Astrocyte of the cerebellum (primary cell): ENCODE measurements at regions not wholly inside any gene's neighbourhood (a gene's known extent, or its start where the extent isn't known, plus 50 kb on each side); places are given as distances from the start of the nearest gene placed in this dataset.

Experiments used
- DNase-seq: peaks from one replicate; pipeline ENCODE4 v3.0.0-alpha.2; 2011; ENCODE audit warnings: low read depth
- H3K4me3 ChIP-seq: 2 replicates; pipeline ENCODE4 v1.5.1; 2011; ENCODE audit warnings: mild to moderate bottlenecking, low read depth, low read length, moderate library complexity
- in situ Hi-C: cut with HindIII; loops from 2 replicates; pipeline ENCODE4 v1.10.0; 2017; ENCODE audit warnings: low sequenced_read_pairs
- TF ChIP-seq, protein P1 (sequence below): IDR thresholded peaks from 2 replicates; pipeline ENCODE4 v1.5.1; 2012; ENCODE audit warnings: low read length, low read depth, moderate library complexity, mild to moderate bottlenecking; ENCODE audit errors: missing control alignments

DNA sequence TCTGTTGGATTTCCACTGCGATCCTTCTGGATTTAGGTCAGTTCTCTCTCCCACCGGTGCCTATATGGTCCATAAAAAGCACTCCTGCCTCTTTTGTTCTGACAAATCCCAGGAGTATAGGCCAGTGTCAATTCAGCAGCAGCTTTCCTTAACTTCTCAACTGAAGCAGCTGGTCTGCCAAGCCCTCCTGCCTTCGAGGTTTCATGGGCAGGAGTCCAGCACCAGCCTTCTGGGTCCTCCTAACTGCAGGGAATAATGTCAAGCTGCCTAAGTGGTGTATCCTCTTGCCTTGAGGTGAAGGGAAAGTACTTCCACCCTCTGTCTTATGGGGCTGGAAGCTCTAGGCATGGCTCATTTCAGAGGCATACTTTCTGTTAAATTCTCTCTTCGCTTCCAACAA, 149.4 kb upstream of the NCAM1 start:
- TF ChIP-seq, protein P1, sequence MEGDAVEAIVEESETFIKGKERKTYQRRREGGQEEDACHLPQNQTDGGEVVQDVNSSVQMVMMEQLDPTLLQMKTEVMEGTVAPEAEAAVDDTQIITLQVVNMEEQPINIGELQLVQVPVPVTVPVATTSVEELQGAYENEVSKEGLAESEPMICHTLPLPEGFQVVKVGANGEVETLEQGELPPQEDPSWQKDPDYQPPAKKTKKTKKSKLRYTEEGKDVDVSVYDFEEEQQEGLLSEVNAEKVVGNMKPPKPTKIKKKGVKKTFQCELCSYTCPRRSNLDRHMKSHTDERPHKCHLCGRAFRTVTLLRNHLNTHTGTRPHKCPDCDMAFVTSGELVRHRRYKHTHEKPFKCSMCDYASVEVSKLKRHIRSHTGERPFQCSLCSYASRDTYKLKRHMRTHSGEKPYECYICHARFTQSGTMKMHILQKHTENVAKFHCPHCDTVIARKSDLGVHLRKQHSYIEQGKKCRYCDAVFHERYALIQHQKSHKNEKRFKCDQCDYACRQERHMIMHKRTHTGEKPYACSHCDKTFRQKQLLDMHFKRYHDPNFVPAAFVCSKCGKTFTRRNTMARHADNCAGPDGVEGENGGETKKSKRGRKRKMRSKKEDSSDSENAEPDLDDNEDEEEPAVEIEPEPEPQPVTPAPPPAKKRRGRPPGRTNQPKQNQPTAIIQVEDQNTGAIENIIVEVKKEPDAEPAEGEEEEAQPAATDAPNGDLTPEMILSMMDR: no peak
- no peak for DNase-seq
- in situ Hi-C loops: no loop called here
- no peak overlapping the region for H3K4me3 ChIP-seq

DNA sequence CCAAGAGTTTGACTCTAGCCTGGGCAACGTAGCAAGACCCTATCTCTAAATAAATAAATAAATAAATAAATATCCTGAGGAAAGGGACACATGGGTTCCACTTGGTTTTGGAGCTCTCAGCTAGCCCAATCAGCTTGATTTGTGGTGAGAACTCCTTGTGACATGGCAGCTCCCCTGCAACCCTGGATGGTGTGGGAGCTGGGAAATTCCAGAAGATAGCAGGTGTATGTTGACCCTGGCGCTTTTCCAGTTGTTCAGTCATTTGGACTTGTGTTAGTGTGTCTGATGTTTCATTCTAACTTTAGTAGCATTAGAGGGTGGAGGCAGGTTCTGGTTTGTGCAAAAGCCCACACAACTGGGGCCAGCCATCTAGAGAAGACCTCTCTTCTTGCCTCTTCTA, 148.5 kb upstream of the NCAM1 start:
- H3K4me3 ChIP-seq: no peak overlapping the region
- TF ChIP-seq, protein P1: no peak

DNA sequence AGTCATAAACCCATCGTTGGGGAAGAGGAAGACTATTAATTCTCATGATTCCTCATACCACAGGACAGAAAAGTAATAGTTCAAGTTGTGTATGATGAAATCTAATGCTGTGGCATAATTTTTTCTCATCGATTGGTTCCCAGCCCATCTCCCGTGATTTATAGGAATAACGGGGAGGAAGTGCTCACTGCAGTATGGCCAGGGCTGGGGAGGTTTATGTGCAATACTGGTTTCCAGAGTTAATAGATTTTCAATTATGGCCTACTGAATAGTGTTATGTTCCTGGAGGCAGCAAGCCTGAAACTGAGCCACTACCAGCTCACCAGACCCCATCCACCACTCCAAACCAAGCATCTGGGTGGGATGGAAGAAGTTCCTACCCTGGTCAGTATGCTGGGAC, 147.1 kb upstream of the NCAM1 start:
- in situ Hi-C loops: no loop called here
- TF ChIP-seq, protein P1: no peak
- DNase-seq: no peak
- H3K4me3 ChIP-seq: no peak overlapping the region

More for the DNA sequence above, 148.5 kb upstream of the NCAM1 start:
- DNase-seq: no peak
- in situ Hi-C loops: no loop called here

DNA sequence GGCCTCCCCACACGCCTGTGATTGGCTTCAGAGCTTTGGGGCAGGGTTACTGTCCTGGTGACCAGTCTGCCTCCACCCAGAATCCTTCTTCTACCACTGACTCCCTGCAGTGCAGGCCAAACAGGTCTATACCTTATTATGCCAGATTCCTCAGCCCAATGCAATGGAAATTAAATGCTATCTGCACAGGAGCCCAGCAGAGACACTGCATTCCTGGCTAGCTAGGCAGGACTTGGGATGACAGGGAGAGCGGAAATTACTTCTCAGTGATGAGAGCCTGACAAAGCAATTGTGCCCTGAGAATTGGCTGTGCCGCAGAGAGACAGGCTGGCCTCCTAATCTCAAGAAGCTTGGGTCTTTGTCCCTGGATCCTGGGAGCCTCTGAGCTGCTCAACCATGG, 143.8 kb upstream of the NCAM1 start:
- H3K4me3 ChIP-seq: no peak overlapping the region
- in situ Hi-C loops: no loop called here
- DNase-seq: no peak
- TF ChIP-seq, protein P1: no peak

DNA sequence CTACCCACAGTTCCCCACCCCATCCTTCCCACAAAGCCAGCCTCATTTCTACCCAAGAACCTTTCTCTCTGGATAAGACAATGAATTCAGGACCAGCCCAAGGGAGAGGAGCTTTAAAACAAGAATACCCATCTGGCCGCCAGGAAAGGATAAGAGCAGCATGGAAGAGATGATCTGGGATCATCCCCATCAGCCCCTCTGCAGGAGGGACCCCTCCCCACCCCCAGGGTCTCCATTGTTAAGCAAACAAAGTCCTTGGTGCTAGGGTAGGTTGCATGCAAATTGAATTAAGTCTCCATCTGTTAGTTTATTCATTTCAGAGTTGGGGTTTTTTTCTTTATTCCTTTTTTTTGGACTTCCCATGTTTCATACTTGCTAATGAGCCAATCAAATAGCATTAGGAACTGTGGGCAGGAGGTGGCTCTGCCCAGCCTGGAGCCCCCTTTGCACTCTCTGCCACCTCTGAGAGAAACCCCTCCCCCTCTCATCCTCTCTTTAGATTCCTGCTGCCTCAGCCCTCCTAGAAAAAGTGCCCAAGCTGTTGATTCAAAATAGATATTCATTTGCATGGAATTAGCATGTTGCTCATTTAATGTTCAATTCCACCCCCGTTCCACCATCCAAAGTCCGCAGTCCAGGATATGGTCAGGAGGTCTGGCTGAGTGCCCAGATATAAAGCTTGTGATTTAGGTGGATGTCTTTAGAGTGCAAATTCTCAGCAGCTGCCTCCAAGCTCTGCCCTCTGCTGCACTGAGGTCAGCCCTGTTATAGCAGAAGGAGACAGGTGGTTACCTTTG, 138.5 kb upstream of the NCAM1 start:
- DNase-seq: no peak
- in situ Hi-C loops: no loop called here
- TF ChIP-seq, protein P1: no peak
- H3K4me3 ChIP-seq: no peak overlapping the region

DNA sequence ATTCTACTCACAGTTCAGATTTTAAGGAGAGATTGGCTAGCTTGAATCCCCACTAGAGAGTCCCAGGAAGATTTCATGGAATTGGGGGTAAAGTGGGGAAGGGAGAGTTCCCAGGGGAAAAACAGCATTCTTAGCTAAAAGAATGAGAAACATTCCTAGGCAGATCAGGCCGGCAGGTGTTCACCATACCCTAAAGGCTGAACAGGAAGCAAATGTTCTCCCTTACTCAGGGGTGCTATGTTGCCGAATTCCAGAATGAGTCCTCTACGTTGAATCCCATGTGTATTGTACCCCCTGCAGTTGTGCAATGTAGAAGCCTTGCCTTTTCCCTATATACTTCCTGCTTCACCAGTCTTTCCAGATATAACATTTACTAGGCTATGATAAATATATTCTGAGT, 135.2 kb upstream of the NCAM1 start:
- in situ Hi-C loops: no loop called here
- TF ChIP-seq, protein P1: no peak
- no peak for DNase-seq
- no peak overlapping the region for H3K4me3 ChIP-seq

DNA sequence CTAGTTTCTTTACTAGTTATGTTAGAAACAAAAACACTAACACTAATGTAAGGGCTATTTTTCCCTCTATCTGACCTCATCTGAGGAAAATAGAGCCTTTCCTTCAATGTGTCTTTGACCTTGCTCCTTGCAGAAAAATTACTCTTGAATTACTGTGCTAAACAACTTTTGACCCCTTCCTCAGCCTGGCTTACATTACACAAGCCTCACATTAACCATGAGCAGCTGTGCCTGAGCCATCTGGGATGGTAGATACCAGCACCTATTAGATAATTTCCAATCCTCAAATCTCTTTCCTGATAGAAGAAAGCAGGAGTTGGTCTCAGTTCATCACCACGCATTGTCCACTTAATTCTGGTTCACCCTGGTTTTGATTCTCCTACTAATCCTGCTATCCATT, 134.4 kb upstream of the NCAM1 start:
- no peak overlapping the region for H3K4me3 ChIP-seq
- TF ChIP-seq, protein P1: no peak
- no peak for DNase-seq
- in situ Hi-C loops: no loop called here
